WTC11 (cell line): ENCODE measurements at regions not wholly inside any gene's neighbourhood (a gene's known extent, or its start where the extent isn't known, plus 50 kb on each side); places are given as distances from the start of the nearest gene placed in this dataset.

Experiments
- ATF1 ChIP-seq: sonication (generic); formaldehyde crosslinking; IDR thresholded peaks from 2 replicates; pipeline ENCODE4 v1.8.1; 2023; ENCODE audit warnings: mild to moderate bottlenecking, moderate library complexity, missing genetic modification reagents
- CREB1 ChIP-seq: sonication (generic); formaldehyde crosslinking; IDR thresholded peaks from 2 replicates; pipeline ENCODE4 v1.8.0; 2023; ENCODE audit warnings: mild to moderate bottlenecking, missing genetic modification reagents
- NFYB ChIP-seq: sonication (generic); formaldehyde crosslinking; conservative IDR thresholded peaks from 2 replicates; pipeline ENCODE4 v1.8.0; 2022; ENCODE audit warnings: low read depth, missing genetic modification reagents
- NR3C1 ChIP-seq: sonication (generic); formaldehyde crosslinking; conservative IDR thresholded peaks from 2 replicates; pipeline ENCODE4 v1.8.1; 2023; ENCODE audit warnings: low read depth, mild to moderate bottlenecking, missing genetic modification reagents
- TF ChIP-seq, protein P1 (sequence below): sonication (generic); formaldehyde crosslinking; IDR thresholded peaks from 2 replicates; pipeline ENCODE4 v1.8.0; 2022; ENCODE audit warnings: missing genetic modification reagents
- TF ChIP-seq, protein P2 (sequence below): sonication (generic); formaldehyde crosslinking; IDR thresholded peaks from 2 replicates; pipeline ENCODE4 v1.8.1; 2023; ENCODE audit warnings: mild to moderate bottlenecking, missing genetic modification reagents, moderate library complexity
- TF ChIP-seq, protein P3 (sequence below): fragments of 200-600 bp; IDR thresholded peaks from 2 replicates; pipeline ENCODE4 v1.8.0; 2022; ENCODE audit warnings: antibody characterized with exemption

DNA sequence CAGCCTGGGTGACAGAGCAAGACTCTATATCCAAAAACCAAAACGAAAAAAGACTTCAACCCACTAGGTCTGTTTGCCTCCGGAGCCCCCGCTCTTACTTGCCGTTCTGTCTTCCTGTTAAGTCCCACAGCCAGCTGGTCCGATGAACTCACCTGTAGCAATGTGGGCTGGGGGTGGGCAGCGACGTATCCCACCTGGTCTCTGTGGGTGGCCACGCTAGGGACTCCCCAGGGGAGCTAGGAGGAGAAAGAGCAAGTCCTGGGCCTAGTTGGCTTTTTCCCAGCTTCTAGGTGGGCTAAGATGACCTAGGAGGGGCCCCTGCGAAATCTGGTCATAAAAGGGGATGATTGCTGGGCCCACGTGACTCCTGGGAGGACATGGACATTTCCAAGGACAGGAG is 166.0 kb upstream of the KCNG1 start:
- TF ChIP-seq, protein P1, sequence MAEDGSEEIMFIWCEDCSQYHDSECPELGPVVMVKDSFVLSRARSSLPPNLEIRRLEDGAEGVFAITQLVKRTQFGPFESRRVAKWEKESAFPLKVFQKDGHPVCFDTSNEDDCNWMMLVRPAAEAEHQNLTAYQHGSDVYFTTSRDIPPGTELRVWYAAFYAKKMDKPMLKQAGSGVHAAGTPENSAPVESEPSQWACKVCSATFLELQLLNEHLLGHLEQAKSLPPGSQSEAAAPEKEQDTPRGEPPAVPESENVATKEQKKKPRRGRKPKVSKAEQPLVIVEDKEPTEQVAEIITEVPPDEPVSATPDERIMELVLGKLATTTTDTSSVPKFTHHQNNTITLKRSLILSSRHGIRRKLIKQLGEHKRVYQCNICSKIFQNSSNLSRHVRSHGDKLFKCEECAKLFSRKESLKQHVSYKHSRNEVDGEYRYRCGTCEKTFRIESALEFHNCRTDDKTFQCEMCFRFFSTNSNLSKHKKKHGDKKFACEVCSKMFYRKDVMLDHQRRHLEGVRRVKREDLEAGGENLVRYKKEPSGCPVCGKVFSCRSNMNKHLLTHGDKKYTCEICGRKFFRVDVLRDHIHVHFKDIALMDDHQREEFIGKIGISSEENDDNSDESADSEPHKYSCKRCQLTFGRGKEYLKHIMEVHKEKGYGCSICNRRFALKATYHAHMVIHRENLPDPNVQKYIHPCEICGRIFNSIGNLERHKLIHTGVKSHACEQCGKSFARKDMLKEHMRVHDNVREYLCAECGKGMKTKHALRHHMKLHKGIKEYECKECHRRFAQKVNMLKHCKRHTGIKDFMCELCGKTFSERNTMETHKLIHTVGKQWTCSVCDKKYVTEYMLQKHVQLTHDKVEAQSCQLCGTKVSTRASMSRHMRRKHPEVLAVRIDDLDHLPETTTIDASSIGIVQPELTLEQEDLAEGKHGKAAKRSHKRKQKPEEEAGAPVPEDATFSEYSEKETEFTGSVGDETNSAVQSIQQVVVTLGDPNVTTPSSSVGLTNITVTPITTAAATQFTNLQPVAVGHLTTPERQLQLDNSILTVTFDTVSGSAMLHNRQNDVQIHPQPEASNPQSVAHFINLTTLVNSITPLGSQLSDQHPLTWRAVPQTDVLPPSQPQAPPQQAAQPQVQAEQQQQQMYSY (CRISPR knock-in tag), result no peak
- TF ChIP-seq, protein P2, sequence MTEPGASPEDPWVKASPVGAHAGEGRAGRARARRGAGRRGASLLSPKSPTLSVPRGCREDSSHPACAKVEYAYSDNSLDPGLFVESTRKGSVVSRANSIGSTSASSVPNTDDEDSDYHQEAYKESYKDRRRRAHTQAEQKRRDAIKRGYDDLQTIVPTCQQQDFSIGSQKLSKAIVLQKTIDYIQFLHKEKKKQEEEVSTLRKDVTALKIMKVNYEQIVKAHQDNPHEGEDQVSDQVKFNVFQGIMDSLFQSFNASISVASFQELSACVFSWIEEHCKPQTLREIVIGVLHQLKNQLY, result no peak
- no peak for TF ChIP-seq CREB1 (CRISPR knock-in tag)
- TF ChIP-seq ATF1 (CRISPR knock-in tag), result no peak
- TF ChIP-seq, protein P3, sequence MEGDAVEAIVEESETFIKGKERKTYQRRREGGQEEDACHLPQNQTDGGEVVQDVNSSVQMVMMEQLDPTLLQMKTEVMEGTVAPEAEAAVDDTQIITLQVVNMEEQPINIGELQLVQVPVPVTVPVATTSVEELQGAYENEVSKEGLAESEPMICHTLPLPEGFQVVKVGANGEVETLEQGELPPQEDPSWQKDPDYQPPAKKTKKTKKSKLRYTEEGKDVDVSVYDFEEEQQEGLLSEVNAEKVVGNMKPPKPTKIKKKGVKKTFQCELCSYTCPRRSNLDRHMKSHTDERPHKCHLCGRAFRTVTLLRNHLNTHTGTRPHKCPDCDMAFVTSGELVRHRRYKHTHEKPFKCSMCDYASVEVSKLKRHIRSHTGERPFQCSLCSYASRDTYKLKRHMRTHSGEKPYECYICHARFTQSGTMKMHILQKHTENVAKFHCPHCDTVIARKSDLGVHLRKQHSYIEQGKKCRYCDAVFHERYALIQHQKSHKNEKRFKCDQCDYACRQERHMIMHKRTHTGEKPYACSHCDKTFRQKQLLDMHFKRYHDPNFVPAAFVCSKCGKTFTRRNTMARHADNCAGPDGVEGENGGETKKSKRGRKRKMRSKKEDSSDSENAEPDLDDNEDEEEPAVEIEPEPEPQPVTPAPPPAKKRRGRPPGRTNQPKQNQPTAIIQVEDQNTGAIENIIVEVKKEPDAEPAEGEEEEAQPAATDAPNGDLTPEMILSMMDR, result no peak
- no peak for TF ChIP-seq NFYB (CRISPR knock-in tag)
- no peak for TF ChIP-seq NR3C1 (CRISPR knock-in tag)
